CD4-positive, alpha-beta T cell (primary cell): ENCODE measurements at regions not wholly inside any gene's neighbourhood (a gene's known extent, or its start where the extent isn't known, plus 50 kb on each side); places are given as distances from the start of the nearest gene placed in this dataset.

Source experiments
- ATAC-seq: fragments of 200-7000 bp; cut with Tn5 transposase; one replicate; pipeline ENCODE4 v1.10.0; 2022; ENCODE audit warnings: mild to moderate bottlenecking; ENCODE audit not compliant: poor library complexity
- CTCF ChIA-PET: fragments of 350-600 bp; sonication (Branson Sonifier 250); formaldehyde crosslinking; loops from one replicate; lab custom pipeline; 2021; ENCODE audit warnings: antibody characterized with exemption, inconsistent platforms; lab: Charles Lee
- POLR2A ChIA-PET: fragments of 350-600 bp; sonication (Branson Sonifier 250); formaldehyde crosslinking; loops from one replicate; lab custom pipeline; 2021; ENCODE audit warnings: antibody characterized with exemption, inconsistent platforms; lab: Charles Lee
- DNase-seq, 14 experiments: peaks; one replicate each; pipeline ENCODE4 v3.0.0-alpha.2; 2013 to 2020; ENCODE audit warnings: mixed read lengths in 2 of 14
- H3K27ac ChIP-seq, 2 donors: one replicate each; pipeline versions ENCODE4 v1.5.1 to v1.7.0; 2013; ENCODE audit warnings: low read length in 2 of 2, low read depth in 1 of 2, mild to moderate bottlenecking in 1 of 2
- H3K27me3 ChIP-seq, 2 experiments: 1 replicate in 1 of 2; 2 replicates in 1 of 2; pipeline versions ENCODE4 v1.6.1 to v1.7.0; 2013; ENCODE audit warnings: low read length in 2 of 2, control low read depth in 1 of 2, mild to moderate bottlenecking in 1 of 2, moderate library complexity in 1 of 2; ENCODE audit not compliant: insufficient read depth in 2 of 2, control insufficient read depth in 1 of 2
- H3K36me3 ChIP-seq: one replicate; pipeline ENCODE4 v1.6.1; 2013; ENCODE audit warnings: low read length, control low read depth; ENCODE audit not compliant: insufficient read depth
- H3K4me1 ChIP-seq: one replicate; pipeline ENCODE4 v1.6.1; 2013; ENCODE audit warnings: low read length, control low read depth; ENCODE audit not compliant: insufficient read depth
- H3K4me3 ChIP-seq: one replicate; pipeline ENCODE4 v1.5.1; 2013; ENCODE audit warnings: mild to moderate bottlenecking, low read length, moderate library complexity
- H3K9me3 ChIP-seq, 2 experiments: 1 replicate in 1 of 2; 2 replicates in 1 of 2; pipeline versions ENCODE4 v1.6.1 to v1.7.0; 2013; ENCODE audit warnings: low read length in 2 of 2, mild to moderate bottlenecking in 2 of 2, control low read depth in 1 of 2, moderate library complexity in 1 of 2; ENCODE audit not compliant: control insufficient read depth in 1 of 2, insufficient read depth in 1 of 2
- H3K27ac Mint-ChIP-seq: one replicate; pipeline ENCODE4 v1.8.0; 2020; ENCODE audit warnings: mixed read lengths
- H3K27me3 Mint-ChIP-seq: one replicate; pipeline ENCODE4 v1.8.0; 2021; ENCODE audit warnings: mixed read lengths
- H3K36me3 Mint-ChIP-seq: one replicate; pipeline ENCODE4 v1.8.0; 2021; ENCODE audit warnings: low read depth, mixed read lengths
- H3K4me1 Mint-ChIP-seq: one replicate; pipeline ENCODE4 v1.8.0; 2021; ENCODE audit warnings: low read depth, mixed read lengths
- H3K4me3 Mint-ChIP-seq: one replicate; pipeline ENCODE4 v1.8.0; 2020; ENCODE audit warnings: mild to moderate bottlenecking, mixed read lengths
- H3K9me3 Mint-ChIP-seq: one replicate; pipeline ENCODE4 v1.8.0; 2020; ENCODE audit warnings: mixed read lengths
- intact Hi-C, 2 experiments: fragments of 100-400 bp; cut with DNase I in 1 of 2; cut with micrococcal nuclease in 1 of 2; formaldehyde crosslinking; loops; one replicate each; pipeline versions ENCODE4 v1.15.1 to v1.9.0; 2023 to 2025; cut with DNase I, micrococcal nuclease
- TF ChIP-seq, protein P1 (sequence below): fragments of 200-600 bp; IDR thresholded peaks from one replicate; pipeline ENCODE4 v1.8.0; 2022; ENCODE audit warnings: antibody characterized with exemption, mild to moderate bottlenecking

DNA sequence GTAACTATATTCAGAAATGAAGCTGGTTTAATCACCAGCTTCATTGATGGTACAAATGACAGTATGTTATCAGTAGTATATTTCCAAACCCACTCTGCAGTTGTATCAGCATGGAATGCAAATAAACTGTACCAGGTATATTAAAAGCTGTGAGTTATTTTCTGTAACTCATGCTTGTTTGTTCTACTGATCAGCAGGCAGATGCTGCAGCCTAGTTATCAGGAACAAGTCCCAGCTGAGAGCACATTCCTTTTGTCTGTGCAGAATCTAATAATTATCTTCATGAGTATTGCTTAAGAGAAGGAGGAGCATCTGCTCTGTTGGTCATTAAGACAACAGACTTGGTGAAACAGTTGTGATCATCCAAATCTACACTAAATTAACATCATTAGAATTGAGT is 1331.1 kb downstream of the MRPL39 start:
- no peaks in the 10 kb centered on the region for H3K9me3 Mint-ChIP-seq
- H3K27me3 Mint-ChIP-seq: no peaks in the 10 kb centered on the region
- TF ChIP-seq, protein P1, sequence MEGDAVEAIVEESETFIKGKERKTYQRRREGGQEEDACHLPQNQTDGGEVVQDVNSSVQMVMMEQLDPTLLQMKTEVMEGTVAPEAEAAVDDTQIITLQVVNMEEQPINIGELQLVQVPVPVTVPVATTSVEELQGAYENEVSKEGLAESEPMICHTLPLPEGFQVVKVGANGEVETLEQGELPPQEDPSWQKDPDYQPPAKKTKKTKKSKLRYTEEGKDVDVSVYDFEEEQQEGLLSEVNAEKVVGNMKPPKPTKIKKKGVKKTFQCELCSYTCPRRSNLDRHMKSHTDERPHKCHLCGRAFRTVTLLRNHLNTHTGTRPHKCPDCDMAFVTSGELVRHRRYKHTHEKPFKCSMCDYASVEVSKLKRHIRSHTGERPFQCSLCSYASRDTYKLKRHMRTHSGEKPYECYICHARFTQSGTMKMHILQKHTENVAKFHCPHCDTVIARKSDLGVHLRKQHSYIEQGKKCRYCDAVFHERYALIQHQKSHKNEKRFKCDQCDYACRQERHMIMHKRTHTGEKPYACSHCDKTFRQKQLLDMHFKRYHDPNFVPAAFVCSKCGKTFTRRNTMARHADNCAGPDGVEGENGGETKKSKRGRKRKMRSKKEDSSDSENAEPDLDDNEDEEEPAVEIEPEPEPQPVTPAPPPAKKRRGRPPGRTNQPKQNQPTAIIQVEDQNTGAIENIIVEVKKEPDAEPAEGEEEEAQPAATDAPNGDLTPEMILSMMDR: no peak
- peaks cover 0 to 4% of the 10 kb centered on the region in 2 experiments for H3K9me3 ChIP-seq
- no peaks in the 10 kb centered on the region for H3K4me1 Mint-ChIP-seq
- CTCF ChIA-PET: no interaction called here
- no peak overlapping the region for H3K4me3 ChIP-seq
- no peaks in the 10 kb centered on the region for H3K4me1 ChIP-seq
- intact Hi-C loops: no loop called here
- POLR2A ChIA-PET: no interaction called here
- no peak overlapping the region for H3K27ac ChIP-seq
- H3K27me3 ChIP-seq: no peaks in the 10 kb centered on the region
- H3K36me3 ChIP-seq: no peaks in the 10 kb centered on the region
- H3K27ac Mint-ChIP-seq: no peak overlapping the region
- H3K36me3 Mint-ChIP-seq: no peaks in the 10 kb centered on the region
- DNase-seq: no peak
- ATAC-seq: no peak
- no peak overlapping the region for H3K4me3 Mint-ChIP-seq

DNA sequence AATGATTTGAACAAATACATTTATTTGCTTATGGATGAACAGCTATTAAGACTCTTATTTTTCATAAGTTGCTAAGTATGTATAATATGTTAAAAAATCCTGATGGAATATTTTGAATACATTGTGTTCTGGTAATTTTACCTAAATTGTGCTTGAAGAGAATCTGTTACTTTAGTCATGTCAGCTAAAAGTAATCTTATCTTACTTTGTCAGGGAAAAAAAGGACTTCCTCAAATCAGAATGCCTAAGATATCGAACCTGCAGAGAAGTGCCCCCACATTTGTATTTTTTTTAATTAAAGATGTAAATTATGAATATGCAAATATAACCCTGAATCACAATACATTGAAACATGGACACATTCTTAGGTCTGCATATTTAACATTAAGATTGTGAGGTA is 1331.7 kb downstream of the MRPL39 start:
- H3K9me3 ChIP-seq: peaks cover 0 to 4% of the 10 kb centered on the region in 2 experiments
- H3K4me3 Mint-ChIP-seq: no peak overlapping the region
- POLR2A ChIA-PET: no interaction called here
- intact Hi-C loops: no loop called here
- no peaks in the 10 kb centered on the region for H3K4me1 Mint-ChIP-seq
- H3K4me3 ChIP-seq: no peak overlapping the region
- no peaks in the 10 kb centered on the region for H3K27me3 Mint-ChIP-seq
- no peak overlapping the region for H3K27ac ChIP-seq
- CTCF ChIA-PET: no interaction called here
- no peaks in the 10 kb centered on the region for H3K9me3 Mint-ChIP-seq
- no peaks in the 10 kb centered on the region for H3K36me3 Mint-ChIP-seq
- no peaks in the 10 kb centered on the region for H3K36me3 ChIP-seq
- DNase-seq: no peak
- no peaks in the 10 kb centered on the region for H3K4me1 ChIP-seq
- H3K27me3 ChIP-seq: no peaks in the 10 kb centered on the region
- ATAC-seq: no peak
- H3K27ac Mint-ChIP-seq: no peak overlapping the region
- TF ChIP-seq, protein P1: no peak

DNA sequence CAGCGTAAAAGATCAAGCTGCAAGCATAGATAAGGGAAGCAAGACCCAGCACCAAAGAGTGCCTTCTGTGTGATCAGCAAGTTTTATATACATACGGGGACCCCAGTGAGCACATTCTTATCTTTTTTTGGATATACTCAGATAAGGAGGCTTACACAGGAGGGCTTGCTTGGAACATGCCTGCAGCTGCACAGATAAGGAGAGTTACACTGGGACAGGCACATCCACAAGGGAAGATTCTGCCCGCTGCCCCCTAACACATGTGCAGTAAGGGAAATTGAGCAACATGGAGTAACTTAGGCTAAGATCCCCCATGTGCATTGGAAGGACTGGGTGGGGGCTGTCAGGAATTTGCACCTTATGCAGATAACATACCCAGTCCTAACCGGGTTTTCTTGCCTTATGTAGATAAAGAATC is 1334.8 kb downstream of the MRPL39 start:
- intact Hi-C loops: no loop called here
- H3K27ac ChIP-seq: no peak overlapping the region
- no peak for ATAC-seq

More for the DNA sequence above, 1334.8 kb downstream of the MRPL39 start:
- Mint-ChIP-seq H3K4me1 (no peaks in the 10 kb centered on the region), H3K9me3 (no peaks in the 10 kb centered on the region), H3K27me3 (no peaks in the 10 kb centered on the region), H3K36me3 (no peaks in the 10 kb centered on the region), H3K4me3 (no peak overlapping the region), H3K27ac (no peak overlapping the region)
- H3K36me3 ChIP-seq: no peaks in the 10 kb centered on the region
- CTCF ChIA-PET: no interaction called here
- no peak for DNase-seq
- no peaks in the 10 kb centered on the region for H3K4me1 ChIP-seq
- TF ChIP-seq, protein P1: no peak
- H3K4me3 ChIP-seq: no peak overlapping the region
- H3K27me3 ChIP-seq: no peaks in the 10 kb centered on the region
- peaks cover 0 to 4% of the 10 kb centered on the region in 2 experiments for H3K9me3 ChIP-seq
- POLR2A ChIA-PET: no interaction called here
